ENCODE measurements at regions not wholly inside any gene's neighbourhood (a gene's known extent, or its start where the extent isn't known, plus 50 kb on each side); places are given as distances from the start of the nearest gene placed in this dataset.

GRCh38 chr3:81920816-81921215, 159.4 kb upstream of the GBE1 start:
- no peak overlapping the region for H3K4me3 ChIP-seq (ENCODE audit: control insufficient read depth, low read depth, low read length)
- no peak for DNase-seq (ENCODE audit: low read depth)
- TF ChIP-seq CTCF (IDR thresholded peaks at IDR 0.05; ENCODE audit: control insufficient read depth, insufficient read depth, low read depth, low read length, missing control alignments) = no peak

- H3K4me3 ChIP-seq (ENCODE audit: control insufficient read depth, low read depth, low read length) = no peak overlapping the region
- no peak for DNase-seq (ENCODE audit: low read depth)
- TF ChIP-seq CTCF (IDR thresholded peaks at IDR 0.05; ENCODE audit: control insufficient read depth, insufficient read depth, low read depth, low read length, missing control alignments) = no peak
Observed at GRCh38 chr3:81916890-81917289, 155.4 kb upstream of the GBE1 start.

GRCh38 chr3:81913886-81914663, 152.6 kb upstream of the GBE1 start:
- H3K4me3 ChIP-seq (ENCODE audit: control insufficient read depth, low read depth, low read length) = no peak overlapping the region
- no peak for DNase-seq (ENCODE audit: low read depth)
- TF ChIP-seq CTCF (IDR thresholded peaks at IDR 0.05; ENCODE audit: control insufficient read depth, insufficient read depth, low read depth, low read length, missing control alignments) = no peak

- no peak for DNase-seq (ENCODE audit: low read depth)
- no peak for TF ChIP-seq CTCF (IDR thresholded peaks at IDR 0.05; ENCODE audit: control insufficient read depth, insufficient read depth, low read depth, low read length, missing control alignments)
Observed at GRCh38 chr3:81911221-81911620, 149.8 kb upstream of the GBE1 start.

GRCh38 chr3:81910244-81910852, 148.9 kb upstream of the GBE1 start:
- H3K4me3 ChIP-seq (ENCODE audit: control insufficient read depth, low read depth, low read length) = no peak overlapping the region
- peak; percentile 78 for TF ChIP-seq CTCF (IDR thresholded peaks at IDR 0.05; ENCODE audit: control insufficient read depth, insufficient read depth, low read depth, low read length, missing control alignments)
- no peak for DNase-seq (ENCODE audit: low read depth)

More at GRCh38 chr3:81911221-81911620, 149.8 kb upstream of the GBE1 start:
- H3K4me3 ChIP-seq (ENCODE audit: control insufficient read depth, low read depth, low read length) = no peak overlapping the region

- no peak overlapping the region for H3K4me3 ChIP-seq (ENCODE audit: control insufficient read depth, low read depth, low read length)
- TF ChIP-seq CTCF (IDR thresholded peaks at IDR 0.05; ENCODE audit: control insufficient read depth, insufficient read depth, low read depth, low read length, missing control alignments) = no peak
- no peak for DNase-seq (ENCODE audit: low read depth)
Observed at GRCh38 chr3:81909796-81910195, 148.4 kb upstream of the GBE1 start.
